ENCODE measurements at regions not wholly inside any gene's neighbourhood (a gene's known extent, or its start where the extent isn't known, plus 50 kb on each side); places are given as distances from the start of the nearest gene placed in this dataset.
"Not testable (repeated sequence)": the region's sequence is repeated elsewhere in the genome, so short reads cannot be mapped to it uniquely, and the experiment has no call there.

- H3K27ac ChIP-seq, result no peak overlapping the region
- TF ChIP-seq POLR2A (IDR thresholded peaks at IDR 0.05) (no peak), POLR2AphosphoS5 (IDR thresholded peaks at IDR 0.05) (no peak), EP300 (IDR thresholded peaks at IDR 0.05) (no peak)
- TF ChIP-seq, protein P1, sequence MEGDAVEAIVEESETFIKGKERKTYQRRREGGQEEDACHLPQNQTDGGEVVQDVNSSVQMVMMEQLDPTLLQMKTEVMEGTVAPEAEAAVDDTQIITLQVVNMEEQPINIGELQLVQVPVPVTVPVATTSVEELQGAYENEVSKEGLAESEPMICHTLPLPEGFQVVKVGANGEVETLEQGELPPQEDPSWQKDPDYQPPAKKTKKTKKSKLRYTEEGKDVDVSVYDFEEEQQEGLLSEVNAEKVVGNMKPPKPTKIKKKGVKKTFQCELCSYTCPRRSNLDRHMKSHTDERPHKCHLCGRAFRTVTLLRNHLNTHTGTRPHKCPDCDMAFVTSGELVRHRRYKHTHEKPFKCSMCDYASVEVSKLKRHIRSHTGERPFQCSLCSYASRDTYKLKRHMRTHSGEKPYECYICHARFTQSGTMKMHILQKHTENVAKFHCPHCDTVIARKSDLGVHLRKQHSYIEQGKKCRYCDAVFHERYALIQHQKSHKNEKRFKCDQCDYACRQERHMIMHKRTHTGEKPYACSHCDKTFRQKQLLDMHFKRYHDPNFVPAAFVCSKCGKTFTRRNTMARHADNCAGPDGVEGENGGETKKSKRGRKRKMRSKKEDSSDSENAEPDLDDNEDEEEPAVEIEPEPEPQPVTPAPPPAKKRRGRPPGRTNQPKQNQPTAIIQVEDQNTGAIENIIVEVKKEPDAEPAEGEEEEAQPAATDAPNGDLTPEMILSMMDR (IDR thresholded peaks at IDR 0.05), result no peak
- H3K27me3 ChIP-seq, result no peaks in the 10 kb centered on the region
- H3K36me3 ChIP-seq, result no peaks in the 10 kb centered on the region
- no peaks in the 10 kb centered on the region for H3K4me1 ChIP-seq
- DNase-seq (ENCODE audit: low spot score in 2 of 2), result no peak
- H3K9me3 ChIP-seq, result no peaks in the 10 kb centered on the region
- 92% methylated on average over 6 of the region's 6 CpGs for WGBS
- no peak overlapping the region for H3K4me3 ChIP-seq
These were observed 166.9 kb upstream of the NFIA start for GRCh38 chr1:60915441-60915840.

DNA sequence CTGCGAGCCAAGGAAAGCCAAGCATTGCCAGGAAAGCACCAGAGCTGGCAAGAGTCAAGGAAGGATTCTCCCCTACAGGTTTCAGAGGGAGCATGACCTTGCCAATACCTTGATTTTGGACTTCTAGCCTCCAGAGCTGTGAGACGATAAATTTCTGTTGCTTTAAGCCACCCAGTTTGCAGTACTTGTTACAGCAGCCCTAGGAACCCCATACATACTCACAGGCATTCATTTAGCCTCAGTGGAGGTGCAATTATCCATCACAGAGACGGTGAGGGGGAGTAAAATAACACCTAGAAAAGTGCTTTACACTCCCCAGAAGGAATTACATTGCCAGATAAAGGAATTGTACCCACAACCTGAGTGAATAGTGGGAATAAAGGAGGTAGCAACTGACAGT lies 167.4 kb upstream of the NFIA start:
- no peaks in the 10 kb centered on the region for H3K27me3 ChIP-seq
- DNase-seq (ENCODE audit: low spot score in 2 of 2), result no peak
- TF ChIP-seq, protein P1 (IDR thresholded peaks at IDR 0.05), result no peak
- TF ChIP-seq EP300 (IDR thresholded peaks at IDR 0.05), result no peak
- TF ChIP-seq POLR2A (IDR thresholded peaks at IDR 0.05), result no peak
- TF ChIP-seq POLR2AphosphoS5 (IDR thresholded peaks at IDR 0.05), result no peak
- H3K27ac ChIP-seq, result no peak overlapping the region
- H3K4me1 ChIP-seq, result no peaks in the 10 kb centered on the region
- WGBS, result 83% methylated on average over 3 of the region's 3 CpGs
- no peaks in the 10 kb centered on the region for H3K36me3 ChIP-seq
- H3K4me3 ChIP-seq, result no peak overlapping the region
- H3K9me3 ChIP-seq, result no peaks in the 10 kb centered on the region

DNA sequence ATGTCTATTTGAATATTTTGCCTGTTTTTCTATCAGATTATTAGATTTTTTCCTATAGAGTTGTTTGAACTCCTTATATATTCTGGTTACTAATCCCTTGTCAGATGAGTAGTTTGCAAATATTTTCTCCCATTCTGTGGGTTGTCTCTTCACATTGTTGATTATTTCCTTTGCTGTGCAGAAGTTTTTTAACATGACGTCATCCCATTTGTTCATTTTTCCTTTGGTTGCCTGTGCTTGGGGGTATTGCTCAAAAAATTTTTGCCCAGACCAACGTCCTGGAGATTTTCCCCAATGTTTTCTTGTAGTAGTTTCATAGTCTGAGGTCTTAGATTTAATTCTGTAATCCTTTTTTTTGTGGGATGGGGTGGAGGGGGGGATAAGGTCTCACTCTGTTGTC lies 168.7 kb upstream of the NFIA start:
- H3K4me3 ChIP-seq; DNase-seq (ENCODE audit: low spot score in 2 of 2); H3K27ac ChIP-seq; H3K9me3 ChIP-seq; H3K27me3 ChIP-seq; H3K36me3 ChIP-seq; H3K4me1 ChIP-seq: not testable (repeated sequence)
- 63% methylated on average over 2 of the region's 2 CpGs for WGBS

DNA sequence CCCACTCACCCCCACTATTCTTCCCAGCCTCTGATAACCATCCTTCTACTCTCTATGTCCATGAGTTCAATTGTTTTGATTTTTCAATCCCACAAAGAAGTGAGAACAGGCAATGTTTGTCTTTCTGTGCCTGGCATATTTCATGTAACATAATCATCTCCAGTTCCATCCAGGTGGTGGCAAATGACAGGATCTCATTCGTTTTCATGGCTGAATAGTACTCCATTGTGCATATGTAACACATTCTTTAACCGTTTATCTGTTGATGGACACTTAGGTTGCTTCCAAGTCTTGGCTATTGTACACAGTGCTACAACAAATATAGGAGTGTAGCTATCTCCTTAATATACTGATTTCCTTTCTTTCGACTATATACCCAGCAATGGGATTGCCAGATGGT lies 169.3 kb upstream of the NFIA start:
- H3K27ac ChIP-seq, result no peak overlapping the region
- no peaks in the 10 kb centered on the region for H3K36me3 ChIP-seq
- no peak overlapping the region for H3K4me3 ChIP-seq
- TF ChIP-seq EP300 (IDR thresholded peaks at IDR 0.05) (no peak), POLR2A (IDR thresholded peaks at IDR 0.05) (no peak), POLR2AphosphoS5 (IDR thresholded peaks at IDR 0.05) (no peak)
- TF ChIP-seq, protein P1 (IDR thresholded peaks at IDR 0.05), result no peak
- no peaks in the 10 kb centered on the region for H3K9me3 ChIP-seq
- WGBS, result 87% methylated on average over 3 of the region's 3 CpGs
- H3K27me3 ChIP-seq, result no peaks in the 10 kb centered on the region
- no peaks in the 10 kb centered on the region for H3K4me1 ChIP-seq
- no peak for DNase-seq (ENCODE audit: low spot score in 2 of 2)

GRCh38 chr1:60911966-60912697 lies 170.2 kb upstream of the NFIA start:
- Histone ChIP-seq H3K4me1 (no peaks in the 10 kb centered on the region), H3K36me3 (no peaks in the 10 kb centered on the region), H3K27ac (no peak overlapping the region), H3K27me3 (no peaks in the 10 kb centered on the region), H3K4me3 (no peak overlapping the region), H3K9me3 (no peaks in the 10 kb centered on the region)
- 45% methylated on average over 9 of the region's 9 CpGs for WGBS
- TF ChIP-seq POLR2A (IDR thresholded peaks at IDR 0.05) (no peak), POLR2AphosphoS5 (IDR thresholded peaks at IDR 0.05) (no peak), EP300 (IDR thresholded peaks at IDR 0.05) (no peak)
- TF ChIP-seq, protein P1 (IDR thresholded peaks at IDR 0.05), result no peak
- DNase-seq (ENCODE audit: low spot score in 2 of 2), result no peak

GRCh38 chr1:60908159-60908558 lies 174.2 kb upstream of the NFIA start:
- Histone ChIP-seq H3K4me3 (no peak overlapping the region), H3K27me3 (no peaks in the 10 kb centered on the region), H3K27ac (no peak overlapping the region), H3K9me3 (no peaks in the 10 kb centered on the region), H3K36me3 (no peaks in the 10 kb centered on the region), H3K4me1 (peaks cover 17% of the 10 kb centered on the region)
- DNase-seq (ENCODE audit: low spot score in 2 of 2), result no peak
- WGBS, result 59% methylated on average over 4 of the region's 4 CpGs
- TF ChIP-seq POLR2A (IDR thresholded peaks at IDR 0.05) (no peak), POLR2AphosphoS5 (IDR thresholded peaks at IDR 0.05) (no peak), EP300 (IDR thresholded peaks at IDR 0.05) (no peak)
- TF ChIP-seq, protein P1 (IDR thresholded peaks at IDR 0.05), result no peak

Data from suprapubic skin (tissue), 4 donors.